PC-9 (cell line): ENCODE measurements at regions not wholly inside any gene's neighbourhood (a gene's known extent, or its start where the extent isn't known, plus 50 kb on each side); places are given as distances from the start of the nearest gene placed in this dataset.

Experiments used
- BruUV-seq: library from RNA; stranded (reverse); fragments of 400-500 nt; replicated peaks from 2 replicates; lab custom pipeline; 2021; lab: Mats Ljungman, UMichigan
- CTCF ChIA-PET: fragments of 300-600 bp; sonication (Branson Sonifier 250); formaldehyde crosslinking; loops from one replicate; lab custom pipeline; 2022; ENCODE audit warnings: antibody characterized with exemption; lab: Charles Lee
- POLR2A ChIA-PET: fragments of 300-600 bp; sonication (Branson Sonifier 250); formaldehyde crosslinking; loops from one replicate; lab custom pipeline; 2022; ENCODE audit warnings: antibody characterized with exemption; ENCODE audit not compliant: unreplicated experiment; lab: Charles Lee
- DNase-seq, 2 experiments: peaks; one replicate each; pipeline versions ENCODE4 v3.0.0 to v3.0.0-alpha.2; 2015 to 2022; ENCODE audit warnings: mixed read lengths in 1 of 2
- H2AFZ ChIP-seq: fragments of 200-600 bp; sonication (generic); 2 replicates; pipeline ENCODE4 v1.8.1; 2017; ENCODE audit warnings: antibody characterized with exemption
- H3F3A ChIP-seq: fragments of 200-600 bp; sonication (generic); 2 replicates; pipeline ENCODE4 v1.8.1; 2017; ENCODE audit warnings: antibody characterized with exemption, mild to moderate bottlenecking, low read depth; ENCODE audit not compliant: insufficient read depth
- H3K27ac ChIP-seq: fragments of 200-600 bp; sonication (generic); 2 replicates; pipeline ENCODE4 v1.6.1; 2016; ENCODE audit warnings: mixed run types
- H3K27me3 ChIP-seq: fragments of 200-600 bp; sonication (generic); 2 replicates; pipeline ENCODE4 v1.6.1; 2016; ENCODE audit warnings: low read depth, mixed run types; ENCODE audit not compliant: insufficient read depth
- H3K36me3 ChIP-seq: fragments of 200-600 bp; sonication (generic); 2 replicates; pipeline ENCODE4 v1.6.1; 2016; ENCODE audit warnings: low read depth, mixed run types
- H3K4me1 ChIP-seq: fragments of 200-600 bp; sonication (generic); replicated peaks from 2 replicates; pipeline ENCODE4 v1.6.1; 2016; ENCODE audit warnings: mixed run types; ENCODE audit not compliant: insufficient read depth
- H3K4me2 ChIP-seq: fragments of 200-600 bp; sonication (generic); 2 replicates; pipeline ENCODE4 v1.6.1; 2017; ENCODE audit warnings: mixed run types
- H3K4me3 ChIP-seq: fragments of 200-600 bp; sonication (generic); 2 replicates; pipeline ENCODE4 v1.6.1; 2016; ENCODE audit warnings: mixed run types
- H3K79me2 ChIP-seq: fragments of 200-600 bp; sonication (generic); 2 replicates; pipeline ENCODE4 v1.6.1; 2017; ENCODE audit warnings: low read depth, mixed run types
- H3K9me2 ChIP-seq: fragments of 200-600 bp; sonication (generic); 2 replicates; pipeline ENCODE4 v1.8.1; 2017; ENCODE audit warnings: mild to moderate bottlenecking; ENCODE audit not compliant: insufficient read depth
- H3K9me3 ChIP-seq: fragments of 200-600 bp; sonication (generic); 2 replicates; pipeline ENCODE4 v1.8.1; 2016; ENCODE audit warnings: low read depth; ENCODE audit not compliant: insufficient read depth
- H4K20me1 ChIP-seq: fragments of 200-600 bp; sonication (generic); 2 replicates; pipeline ENCODE4 v1.8.1; 2017; ENCODE audit not compliant: insufficient read depth
- EZH2 ChIP-seq: fragments of 200-600 bp; sonication (generic); IDR thresholded peaks from 2 replicates; pipeline ENCODE4 v1.8.0; 2017; ENCODE audit warnings: antibody characterized with exemption, low read depth
- intact Hi-C: fragments of 100-400 bp; cut with micrococcal nuclease; formaldehyde crosslinking; loops from one replicate; pipeline ENCODE4 v1.10.0; 2022; ENCODE audit not compliant: unreplicated experiment
- TF ChIP-seq, protein P1 (sequence below): fragments of 200-600 bp; sonication (generic); conservative IDR thresholded peaks from 2 replicates; pipeline ENCODE4 v1.6.1; 2017; ENCODE audit warnings: mixed run types, antibody characterized with exemption, mild to moderate bottlenecking, moderate library complexity

DNA sequence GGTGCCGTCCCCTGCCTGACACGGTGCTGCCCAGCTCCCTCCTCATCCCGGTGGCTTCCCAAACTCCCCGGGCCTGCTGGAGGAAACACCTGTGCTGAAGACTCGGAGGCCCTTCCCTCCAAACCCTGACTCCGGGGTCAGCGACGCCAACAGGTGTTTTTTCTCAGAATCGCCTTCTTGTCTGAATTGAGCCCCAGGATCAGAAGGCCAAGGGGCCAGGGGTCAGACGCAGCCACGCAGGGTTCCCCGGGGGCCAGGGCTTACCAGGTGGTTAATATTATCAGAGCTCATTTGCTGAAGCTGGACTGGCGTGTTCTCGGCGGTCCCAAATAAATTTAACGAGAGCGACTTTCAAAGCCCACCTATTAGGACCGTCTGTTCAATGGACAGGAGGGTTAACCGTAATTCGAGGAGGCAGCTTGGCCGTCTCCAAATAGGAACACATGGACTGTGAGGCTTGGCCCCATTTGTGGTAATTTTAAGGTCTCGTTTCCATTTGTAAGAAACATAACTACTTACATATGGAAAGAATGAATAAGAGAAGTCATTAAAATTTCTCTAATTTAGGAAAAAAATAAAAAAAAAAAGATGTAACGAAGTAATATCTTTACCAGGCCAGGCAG lies 239.3 kb downstream of the CRLF2 start:
- peaks cover 10% of the 10 kb centered on the region; the same call in 1 of the 2 replicates for H3K27me3 ChIP-seq
- no TSS peak for BruUV-seq
- no peaks in the 10 kb centered on the region for H3K9me2 ChIP-seq
- POLR2A ChIA-PET = no interaction called here
- TF ChIP-seq, protein P1, sequence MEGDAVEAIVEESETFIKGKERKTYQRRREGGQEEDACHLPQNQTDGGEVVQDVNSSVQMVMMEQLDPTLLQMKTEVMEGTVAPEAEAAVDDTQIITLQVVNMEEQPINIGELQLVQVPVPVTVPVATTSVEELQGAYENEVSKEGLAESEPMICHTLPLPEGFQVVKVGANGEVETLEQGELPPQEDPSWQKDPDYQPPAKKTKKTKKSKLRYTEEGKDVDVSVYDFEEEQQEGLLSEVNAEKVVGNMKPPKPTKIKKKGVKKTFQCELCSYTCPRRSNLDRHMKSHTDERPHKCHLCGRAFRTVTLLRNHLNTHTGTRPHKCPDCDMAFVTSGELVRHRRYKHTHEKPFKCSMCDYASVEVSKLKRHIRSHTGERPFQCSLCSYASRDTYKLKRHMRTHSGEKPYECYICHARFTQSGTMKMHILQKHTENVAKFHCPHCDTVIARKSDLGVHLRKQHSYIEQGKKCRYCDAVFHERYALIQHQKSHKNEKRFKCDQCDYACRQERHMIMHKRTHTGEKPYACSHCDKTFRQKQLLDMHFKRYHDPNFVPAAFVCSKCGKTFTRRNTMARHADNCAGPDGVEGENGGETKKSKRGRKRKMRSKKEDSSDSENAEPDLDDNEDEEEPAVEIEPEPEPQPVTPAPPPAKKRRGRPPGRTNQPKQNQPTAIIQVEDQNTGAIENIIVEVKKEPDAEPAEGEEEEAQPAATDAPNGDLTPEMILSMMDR = no peak
- TF ChIP-seq EZH2 = no peak
- H3K27ac ChIP-seq = no peak overlapping the region
- no peak for DNase-seq
- no peaks in the 10 kb centered on the region for H3K79me2 ChIP-seq
- H3K4me3 ChIP-seq = no peak overlapping the region
- H3K36me3 ChIP-seq = no peaks in the 10 kb centered on the region
- no peaks in the 10 kb centered on the region for H4K20me1 ChIP-seq
- intact Hi-C loops = no loop called here
- no peak overlapping the region for H2AFZ ChIP-seq
- no peak overlapping the region for H3K4me2 ChIP-seq
- H3K4me1 ChIP-seq = no peaks in the 10 kb centered on the region
- no peaks in the 10 kb centered on the region for H3K9me3 ChIP-seq
- no peaks in the 10 kb centered on the region for H3F3A ChIP-seq
- CTCF ChIA-PET = no interaction called here

DNA sequence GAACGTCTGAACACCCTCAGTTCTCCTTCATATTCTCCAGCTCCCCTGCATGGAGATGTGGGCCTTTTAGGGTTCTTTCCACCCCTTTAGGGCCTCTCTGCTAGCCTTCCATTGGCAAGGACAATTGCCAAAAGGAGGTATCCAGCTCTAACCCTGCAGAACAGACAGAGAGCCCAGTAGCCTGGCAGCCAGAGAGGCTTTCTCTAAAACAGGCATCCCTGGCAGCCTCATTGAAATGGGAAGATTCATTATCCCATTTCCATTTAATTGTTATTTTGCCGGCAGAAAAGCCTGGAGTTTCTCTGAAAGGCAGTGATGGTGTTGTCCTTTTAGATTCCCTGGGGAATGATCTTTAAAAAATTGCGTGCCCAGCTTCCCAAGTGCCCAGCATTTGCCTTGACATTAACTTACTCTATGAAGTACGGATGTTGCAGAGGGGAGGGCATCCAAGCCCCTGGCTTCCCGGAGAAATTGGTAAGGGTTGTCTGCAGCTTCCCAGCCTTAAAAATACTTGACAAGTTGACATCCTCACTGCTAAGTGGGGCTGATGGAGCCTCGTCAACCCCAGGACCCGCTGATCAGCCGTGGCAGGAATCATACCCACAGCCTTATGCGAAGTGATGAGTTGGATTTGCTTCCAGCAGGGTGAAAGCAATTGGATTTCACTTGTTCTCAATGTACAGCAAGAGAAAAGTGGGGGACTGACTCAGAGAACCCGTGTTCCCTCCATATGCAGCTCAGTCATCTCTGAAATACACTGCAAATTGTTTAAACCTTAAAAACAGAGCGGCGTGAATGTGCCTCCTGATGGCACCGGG lies 244.1 kb downstream of the CRLF2 start:
- Histone ChIP-seq H4K20me1 (no peaks in the 10 kb centered on the region), H3K4me2 (no peak overlapping the region), H3K27ac (no peak overlapping the region), H3K9me3 (no peaks in the 10 kb centered on the region), H3K27me3 (peaks cover 25% of the 10 kb centered on the region; the same call in 1 of the 2 replicates), H2AFZ (no peak overlapping the region), H3K9me2 (no peaks in the 10 kb centered on the region), H3K4me1 (no peaks in the 10 kb centered on the region), H3K4me3 (no peak overlapping the region), H3K36me3 (no peaks in the 10 kb centered on the region), H3F3A (no peaks in the 10 kb centered on the region), H3K79me2 (no peaks in the 10 kb centered on the region)
- ChIA-PET POLR2A (no interaction called here), CTCF (no interaction called here)
- TF ChIP-seq EZH2 = no peak
- TF ChIP-seq, protein P1 = no peak
- BruUV-seq = no TSS peak
- no peak for DNase-seq
- intact Hi-C loops = no loop called here

- Histone ChIP-seq H3K4me1 (no peaks in the 10 kb centered on the region), H3K79me2 (no peaks in the 10 kb centered on the region), H3K27me3 (peaks cover 25% of the 10 kb centered on the region; the same call in 1 of the 2 replicates), H3K27ac (no peak overlapping the region), H3K4me3 (no peak overlapping the region), H2AFZ (no peak overlapping the region), H3K4me2 (no peak overlapping the region), H3K9me3 (no peaks in the 10 kb centered on the region), H3K9me2 (no peaks in the 10 kb centered on the region), H3K36me3 (no peaks in the 10 kb centered on the region), H3F3A (no peaks in the 10 kb centered on the region), H4K20me1 (no peaks in the 10 kb centered on the region)
- TF ChIP-seq EZH2 = no peak
- TF ChIP-seq, protein P1 = no peak
- no TSS peak for BruUV-seq
- no peak for DNase-seq
- ChIA-PET CTCF (no interaction called here), POLR2A (no interaction called here)
- intact Hi-C loops = no loop called here
Observed at GRCh38 chrX:966396-967070, 245.9 kb downstream of the CRLF2 start.
